ENCODE measurements at regions not wholly inside any gene's neighbourhood (a gene's known extent, or its start where the extent isn't known, plus 50 kb on each side); places are given as distances from the start of the nearest gene placed in this dataset.

GRCh38 chr21:28617300-28617699, 375.4 kb downstream of the LTN1 start:
- intact Hi-C loops (cut with micrococcal nuclease; ENCODE audit: unreplicated experiment): no loop called here
- DNase-seq: no peak
- Mint-ChIP-seq H3K36me3 (ENCODE audit: insufficient read depth, unreplicated experiment) (no peaks in the 10 kb centered on the region), H3K4me1 (ENCODE audit: low read depth, unreplicated experiment) (no peaks in the 10 kb centered on the region), H3K4me3 (ENCODE audit: low read depth, unreplicated experiment) (no peak overlapping the region), H3K27me3 (ENCODE audit: unreplicated experiment) (no peaks in the 10 kb centered on the region), H3K9me3 (ENCODE audit: low read depth, unreplicated experiment) (no peaks in the 10 kb centered on the region), H3K27ac (ENCODE audit: unreplicated experiment) (no peak overlapping the region)
- TF ChIP-seq, protein P1, sequence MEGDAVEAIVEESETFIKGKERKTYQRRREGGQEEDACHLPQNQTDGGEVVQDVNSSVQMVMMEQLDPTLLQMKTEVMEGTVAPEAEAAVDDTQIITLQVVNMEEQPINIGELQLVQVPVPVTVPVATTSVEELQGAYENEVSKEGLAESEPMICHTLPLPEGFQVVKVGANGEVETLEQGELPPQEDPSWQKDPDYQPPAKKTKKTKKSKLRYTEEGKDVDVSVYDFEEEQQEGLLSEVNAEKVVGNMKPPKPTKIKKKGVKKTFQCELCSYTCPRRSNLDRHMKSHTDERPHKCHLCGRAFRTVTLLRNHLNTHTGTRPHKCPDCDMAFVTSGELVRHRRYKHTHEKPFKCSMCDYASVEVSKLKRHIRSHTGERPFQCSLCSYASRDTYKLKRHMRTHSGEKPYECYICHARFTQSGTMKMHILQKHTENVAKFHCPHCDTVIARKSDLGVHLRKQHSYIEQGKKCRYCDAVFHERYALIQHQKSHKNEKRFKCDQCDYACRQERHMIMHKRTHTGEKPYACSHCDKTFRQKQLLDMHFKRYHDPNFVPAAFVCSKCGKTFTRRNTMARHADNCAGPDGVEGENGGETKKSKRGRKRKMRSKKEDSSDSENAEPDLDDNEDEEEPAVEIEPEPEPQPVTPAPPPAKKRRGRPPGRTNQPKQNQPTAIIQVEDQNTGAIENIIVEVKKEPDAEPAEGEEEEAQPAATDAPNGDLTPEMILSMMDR (IDR thresholded peaks at IDR 0.05; ENCODE audit: unreplicated experiment): no peak
- no TSS peak for BruUV-seq (replicated peaks)
- CTCF ChIA-PET: no interaction called here

DNA sequence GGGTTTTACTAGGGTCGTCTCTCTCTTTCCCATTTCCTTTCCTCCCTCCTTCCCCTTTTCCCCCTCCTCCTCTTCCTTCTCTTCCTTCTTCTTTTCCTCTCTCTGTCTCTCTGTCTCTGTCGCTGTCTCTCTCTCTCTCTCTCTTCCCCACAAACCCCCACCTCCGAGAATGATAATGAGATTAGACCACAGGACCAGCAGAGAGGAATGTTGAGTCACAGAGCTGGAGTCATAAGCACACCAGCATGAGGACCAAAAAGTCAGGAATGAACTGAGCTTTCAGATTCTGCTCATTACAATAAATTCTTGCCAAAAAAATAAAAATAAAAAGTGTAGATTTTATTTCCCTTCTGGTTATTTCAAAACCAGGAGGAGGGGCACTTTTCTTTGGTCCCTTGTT, 377.4 kb downstream of the LTN1 start:
- H3K27me3 Mint-ChIP-seq (ENCODE audit: unreplicated experiment): no peaks in the 10 kb centered on the region
- intact Hi-C loops (cut with micrococcal nuclease; ENCODE audit: unreplicated experiment): no loop called here
- CTCF ChIA-PET: interaction anchor here (0.7 kb wide), 1 partner anchor 121 kb away, joined by 7 read pairs; no protein-coding TSS in a partner anchor
- no peak overlapping the region for H3K27ac Mint-ChIP-seq (ENCODE audit: unreplicated experiment)
- no peaks in the 10 kb centered on the region for H3K36me3 Mint-ChIP-seq (ENCODE audit: insufficient read depth, unreplicated experiment)
- DNase-seq: no peak
- no TSS peak for BruUV-seq (replicated peaks)
- H3K9me3 Mint-ChIP-seq (ENCODE audit: low read depth, unreplicated experiment): no peaks in the 10 kb centered on the region
- no peak overlapping the region for H3K4me3 Mint-ChIP-seq (ENCODE audit: low read depth, unreplicated experiment)
- TF ChIP-seq, protein P1 (IDR thresholded peaks at IDR 0.05; ENCODE audit: unreplicated experiment): no peak
- H3K4me1 Mint-ChIP-seq (ENCODE audit: low read depth, unreplicated experiment): no peaks in the 10 kb centered on the region

DNA sequence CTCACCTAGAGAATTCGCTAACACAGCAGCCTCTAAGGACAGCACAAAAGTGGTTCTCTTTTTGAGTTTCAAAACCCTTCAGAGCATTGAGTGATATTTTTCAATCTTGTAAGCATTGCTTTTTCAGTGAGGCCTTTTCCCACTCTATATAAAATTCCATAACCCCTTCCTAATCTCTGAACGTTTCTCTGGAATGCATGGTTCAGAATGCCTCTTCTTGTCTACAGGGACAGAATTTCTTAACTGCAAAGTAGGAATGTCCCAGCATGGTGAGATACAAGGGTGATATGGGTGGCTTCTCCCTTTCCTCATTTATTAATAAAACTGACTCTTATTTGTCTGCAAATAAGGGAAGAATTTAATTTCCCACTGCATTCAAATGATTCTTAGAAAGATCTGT, 377.9 kb downstream of the LTN1 start:
- CTCF ChIA-PET: no interaction called here
- Mint-ChIP-seq H3K27me3 (ENCODE audit: unreplicated experiment) (no peaks in the 10 kb centered on the region), H3K36me3 (ENCODE audit: insufficient read depth, unreplicated experiment) (no peaks in the 10 kb centered on the region), H3K4me1 (ENCODE audit: low read depth, unreplicated experiment) (no peaks in the 10 kb centered on the region), H3K27ac (ENCODE audit: unreplicated experiment) (no peak overlapping the region), H3K9me3 (ENCODE audit: low read depth, unreplicated experiment) (no peaks in the 10 kb centered on the region), H3K4me3 (ENCODE audit: low read depth, unreplicated experiment) (no peak overlapping the region)
- DNase-seq: no peak
- intact Hi-C loops (cut with micrococcal nuclease; ENCODE audit: unreplicated experiment): no loop called here
- no TSS peak for BruUV-seq (replicated peaks)
- TF ChIP-seq, protein P1 (IDR thresholded peaks at IDR 0.05; ENCODE audit: unreplicated experiment): no peak

- DNase-seq: no peak
- Mint-ChIP-seq H3K4me1 (ENCODE audit: low read depth, unreplicated experiment) (no peaks in the 10 kb centered on the region), H3K9me3 (ENCODE audit: low read depth, unreplicated experiment) (peaks cover 4% of the 10 kb centered on the region), H3K27ac (ENCODE audit: unreplicated experiment) (no peak overlapping the region), H3K27me3 (ENCODE audit: unreplicated experiment) (no peaks in the 10 kb centered on the region), H3K4me3 (ENCODE audit: low read depth, unreplicated experiment) (no peak overlapping the region), H3K36me3 (ENCODE audit: insufficient read depth, unreplicated experiment) (no peaks in the 10 kb centered on the region)
- TF ChIP-seq, protein P1 (IDR thresholded peaks at IDR 0.05; ENCODE audit: unreplicated experiment): no peak
- CTCF ChIA-PET: interaction anchor here (0.6 kb wide), 2 partner anchors 9 to 41 kb away, joined by 4 read pairs; no protein-coding TSS in a partner anchor
- intact Hi-C loops (cut with micrococcal nuclease; ENCODE audit: unreplicated experiment): no loop called here
- no TSS peak for BruUV-seq (replicated peaks)
These were observed 384.0 kb downstream of the LTN1 start for GRCh38 chr21:28608646-28609045.
